K562 (cell line): ENCODE measurements at regions not wholly inside any gene's neighbourhood (a gene's known extent, or its start where the extent isn't known, plus 50 kb on each side); places are given as distances from the start of the nearest gene placed in this dataset.
"Not testable (repeated sequence)": the region's sequence is repeated elsewhere in the genome, so short reads cannot be mapped to it uniquely, and the experiment has no call there.

ENCODE experiments used
- ATAC-seq: fragments of 200-7000 bp; cut with Tn5 transposase; 3 replicates; pipeline ENCODE4 v1.9.1; 2020; ENCODE audit warnings: moderate library complexity
- BruUV-seq: library from RNA; stranded (reverse); fragments of 400-500 nt; replicated peaks from 2 replicates; lab custom pipeline; 2021; lab: Mats Ljungman, UMichigan
- CTCF ChIA-PET: fragments of 300-600 bp; formaldehyde crosslinking; extraction: SDS; loops from one replicate; lab custom pipeline; 2021; ENCODE audit warnings: low intra/inter-chr PET ratio; lab: Yijun Ruan, JAX
- POLR2A ChIA-PET: fragments of 300-600, 350-650 bp; sonication (Branson Sonifier 250); formaldehyde crosslinking; extraction: SDS; loops from one replicate; lab custom pipeline; 2021; ENCODE audit warnings: antibody characterized with exemption, inconsistent platforms; lab: Yijun Ruan, JAX
- DNase-seq, 4 experiments: peaks; one replicate each; pipeline versions ENCODE4 v3.0.0 to v3.0.0-alpha.2; 2011 to 2018; ENCODE audit warnings: low spot score in 3 of 4, mixed read lengths in 3 of 4; ENCODE audit errors: extremely low read depth in 1 of 4
- FAIRE-seq: peaks from 2 replicates; lab custom pipeline; 2011; peaks lifted over from hg19 to GRCh38; lab: Jason Lieb, UNC
- H2AFZ ChIP-seq: 2 replicates; pipeline ENCODE4 v1.6.0; 2011; ENCODE audit warnings: low read depth, low read length, control low read depth, inconsistent platforms
- H3K27ac ChIP-seq: fragments of 200-600 bp; 3 replicates; pipeline ENCODE4 v1.8.0; 2011; ENCODE audit warnings: low read depth, mild to moderate bottlenecking, control low read depth, inconsistent platforms, low read length, moderate library complexity, mixed read lengths; ENCODE audit errors: extremely low read depth
- H3K27me3 ChIP-seq, 2 experiments: fragments of 300-600 bp in 1 of 2; 2 replicates in 1 of 2; 3 replicates in 1 of 2; pipeline versions ENCODE4 v1.6.0 to v1.8.0; 2011; ENCODE audit warnings: inconsistent platforms in 2 of 2, low read length in 2 of 2, mild to moderate bottlenecking in 1 of 2, mixed read lengths in 1 of 2, moderate library complexity in 1 of 2; ENCODE audit not compliant: control insufficient read depth in 2 of 2, insufficient read depth in 2 of 2
- H3K36me3 ChIP-seq: fragments of 300-600 bp; 3 replicates; pipeline ENCODE4 v1.8.0; 2011; ENCODE audit warnings: mild to moderate bottlenecking, low read length, inconsistent platforms; ENCODE audit not compliant: control insufficient read depth, insufficient read depth
- H3K4me1 ChIP-seq, 2 experiments: fragments of 200-600 bp in 1 of 2; replicated peaks in 1 of 2; 2 replicates in 1 of 2; 3 replicates in 1 of 2; pipeline versions ENCODE4 v1.5.1 to v1.8.0; 2011; ENCODE audit warnings: inconsistent platforms in 2 of 2, low read length in 2 of 2, mild to moderate bottlenecking in 1 of 2, mixed read lengths in 1 of 2, moderate library complexity in 1 of 2; ENCODE audit not compliant: control insufficient read depth in 2 of 2, insufficient read depth in 2 of 2
- H3K4me2 ChIP-seq: 2 replicates; pipeline ENCODE4 v1.6.1; 2011; ENCODE audit warnings: low read length, control low read depth, inconsistent platforms, mixed read lengths; ENCODE audit not compliant: insufficient read depth
- H3K4me3 ChIP-seq: fragments of 200-600 bp; sonication (generic), shearing (Covaris generic); 2 replicates; pipeline ENCODE4 v1.5.1; 2016; ENCODE audit warnings: control low read depth, inconsistent platforms
- H3K79me2 ChIP-seq: fragments of 200-600 bp; 3 replicates; pipeline ENCODE4 v1.8.0; 2011; ENCODE audit warnings: low read length, inconsistent platforms; ENCODE audit not compliant: control insufficient read depth, insufficient read depth
- H3K9ac ChIP-seq, 2 experiments: 2 replicates each; pipeline versions ENCODE4 v1.6.0 to v1.6.1; 2011; ENCODE audit warnings: low read depth in 2 of 2, low read length in 2 of 2, control low read depth in 1 of 2, inconsistent platforms in 1 of 2, mild to moderate bottlenecking in 1 of 2, mixed read lengths in 1 of 2; ENCODE audit not compliant: insufficient read depth in 1 of 2
- H3K9me1 ChIP-seq: one replicate; pipeline ENCODE4 v1.6.0; 2011; ENCODE audit warnings: inconsistent platforms, mild to moderate bottlenecking, low read length, moderate library complexity; ENCODE audit not compliant: control insufficient read depth, insufficient read depth
- H3K9me3 ChIP-seq: replicated peaks from 2 replicates; pipeline ENCODE4 v1.5.1; 2011; ENCODE audit warnings: low read depth, low read length, inconsistent platforms; ENCODE audit not compliant: control insufficient read depth, insufficient read depth
- H4K20me1 ChIP-seq: replicated peaks from 2 replicates; pipeline ENCODE4 v1.6.1; 2011; ENCODE audit warnings: low read length, inconsistent platforms, mixed read lengths; ENCODE audit not compliant: control insufficient read depth, insufficient read depth
- MYC ChIP-seq, 2 experiments: fragments of 250-450 bp in 1 of 2; sonication (Bioruptor Pico) in 1 of 2; IDR thresholded peaks; 2 replicates each; pipeline versions ENCODE4 v1.5.1 to v1.6.1; 2012 to 2021; ENCODE audit warnings: low read depth in 2 of 2, borderline replicate concordance in 1 of 2, improper control_type of control experiment in 1 of 2, low read length in 1 of 2, mild to moderate bottlenecking in 1 of 2, moderate library complexity in 1 of 2
- ZNF780A ChIP-seq: fragments of 250-450 bp; sonication (Bioruptor Pico); IDR thresholded peaks from 2 replicates; pipeline ENCODE4 v1.5.0; 2021; ENCODE audit warnings: mild to moderate bottlenecking
- WGBS: fragments of 100-300 bp; shearing (Covaris generic); methylation state at CpG from one replicate; pipeline ENCODE4 v1.1.6; 2016; ENCODE audit warnings: low coverage, mixed read lengths; ENCODE audit not compliant: insufficient coverage; ENCODE audit errors: missing lambda C conversion rate; 5-methylcytosine and 5-hydroxymethylcytosine counted together
- in situ Hi-C: fragments of 300-500 bp; cut with MboI; formaldehyde crosslinking; loops from 4 replicates; pipeline ENCODE4 v1.15.0; 2018; ENCODE audit warnings: inconsistent platforms, mixed read lengths
- intact Hi-C: fragments of 100-400 bp; cut with micrococcal nuclease; formaldehyde crosslinking; loops from 2 replicates; pipeline ENCODE4 v1.14.2; 2022

GRCh38 chrX:128674326-128675086 is 622.3 kb upstream of the ACTRT1 start:
- H3K79me2 ChIP-seq, H3K9ac ChIP-seq, POLR2A ChIA-PET, H4K20me1 ChIP-seq, H3K9me1 ChIP-seq, DNase-seq, H3K9me3 ChIP-seq, H3K4me2 ChIP-seq, H3K36me3 ChIP-seq, H3K27me3 ChIP-seq, CTCF ChIA-PET, H3K27ac ChIP-seq, H3K4me1 ChIP-seq, FAIRE-seq, in situ Hi-C loops, ATAC-seq, H3K4me3 ChIP-seq, H2AFZ ChIP-seq, BruUV-seq, intact Hi-C loops: not testable (repeated sequence)
- 2% methylated on average over 7 of the region's 9 CpGs for WGBS

- Histone ChIP-seq H3K9ac (no peak overlapping the region), H4K20me1 (no peaks in the 10 kb centered on the region), H3K9me3 (no peaks in the 10 kb centered on the region), H3K27me3 (no peaks in the 10 kb centered on the region), H3K4me1 (no peaks in the 10 kb centered on the region), H3K4me3 (no peak overlapping the region), H3K4me2 (no peak overlapping the region), H2AFZ (no peak overlapping the region), H3K27ac (no peak overlapping the region), H3K9me1 (no peaks in the 10 kb centered on the region), H3K36me3 (no peaks in the 10 kb centered on the region), H3K79me2 (no peaks in the 10 kb centered on the region)
- ATAC-seq (no peak), FAIRE-seq (no peak), DNase-seq (no peak)
- ChIA-PET CTCF (no interaction called here), POLR2A (no interaction called here)
- no TSS peak for BruUV-seq
- TF ChIP-seq MYC (IDR thresholded peaks at IDR 0.05; ENCODE audit: low read depth, low read length) (no peak), MYC (CRISPR knock-in tag; IDR thresholded peaks at IDR 0.05; ENCODE audit: borderline replicate concordance, low read depth) (no peak), ZNF780A (CRISPR knock-in tag) (no peak)
- WGBS, result 0% methylated on average over 1 of the region's 1 CpG
- intact Hi-C loops, result no loop called here
- in situ Hi-C loops, result no loop called here
Observed at GRCh38 chrX:128664211-128664610, 612.0 kb upstream of the ACTRT1 start.
